Liver (tissue), 3 donors: ENCODE measurements at regions not wholly inside any gene's neighbourhood (a gene's known extent, or its start where the extent isn't known, plus 50 kb on each side); places are given as distances from the start of the nearest gene placed in this dataset.

ENCODE experiments used
- EGR1 ChIP-seq, 2 donors: IDR thresholded peaks; 2 replicates each; pipeline ENCODE4 v1.6.1; 2016 to 2018; ENCODE audit warnings: antibody characterized with exemption in 2 of 2, low read depth in 2 of 2
- HNF4A ChIP-seq, 2 donors: conservative IDR thresholded peaks; 2 replicates each; pipeline ENCODE4 v1.6.1; 2016; ENCODE audit warnings: antibody characterized with exemption in 2 of 2, mild to moderate bottlenecking in 2 of 2
- RAD21 ChIP-seq, 2 donors: IDR thresholded peaks; 2 replicates each; pipeline ENCODE4 v1.6.1; 2016; ENCODE audit warnings: antibody characterized with exemption in 2 of 2, mild to moderate bottlenecking in 2 of 2
- TF ChIP-seq, protein P1 (sequence below): fragments of 150-350 bp; IDR thresholded peaks from 2 replicates; pipeline ENCODE4 v1.5.1; 2017; ENCODE audit warnings: improper control_type of control experiment, low read depth, low read length; ENCODE audit not compliant: missing input control
- donor health status: healthy.
- donor health status: healthy.

DNA sequence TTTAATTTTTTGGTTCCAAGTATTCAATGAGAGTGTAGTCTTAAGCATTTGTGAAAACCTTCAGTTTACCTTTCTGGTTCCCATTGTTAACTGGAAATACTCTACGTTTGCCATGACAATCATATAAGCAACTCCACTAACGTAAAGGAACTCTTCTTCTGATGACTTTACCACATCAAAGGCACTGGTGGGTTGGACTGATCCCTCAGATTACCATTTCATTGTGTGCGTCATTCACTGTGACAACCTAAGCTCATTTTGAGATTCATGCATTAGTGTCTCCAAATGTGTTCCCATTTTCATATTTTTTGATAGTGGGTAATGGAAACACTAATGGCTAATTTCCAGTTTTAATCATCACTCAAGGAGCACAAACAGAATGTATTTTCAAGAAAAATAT, 119.9 kb upstream of the COL1A2 start:
- TF ChIP-seq RAD21 (IDR thresholded peaks at IDR 0.05) (no peak), HNF4A (conservative IDR thresholded peaks at IDR 0.05) (no peak), EGR1 (IDR thresholded peaks at IDR 0.05; ENCODE audit: low read depth in 2 of 2) (no peak)
- TF ChIP-seq, protein P1, sequence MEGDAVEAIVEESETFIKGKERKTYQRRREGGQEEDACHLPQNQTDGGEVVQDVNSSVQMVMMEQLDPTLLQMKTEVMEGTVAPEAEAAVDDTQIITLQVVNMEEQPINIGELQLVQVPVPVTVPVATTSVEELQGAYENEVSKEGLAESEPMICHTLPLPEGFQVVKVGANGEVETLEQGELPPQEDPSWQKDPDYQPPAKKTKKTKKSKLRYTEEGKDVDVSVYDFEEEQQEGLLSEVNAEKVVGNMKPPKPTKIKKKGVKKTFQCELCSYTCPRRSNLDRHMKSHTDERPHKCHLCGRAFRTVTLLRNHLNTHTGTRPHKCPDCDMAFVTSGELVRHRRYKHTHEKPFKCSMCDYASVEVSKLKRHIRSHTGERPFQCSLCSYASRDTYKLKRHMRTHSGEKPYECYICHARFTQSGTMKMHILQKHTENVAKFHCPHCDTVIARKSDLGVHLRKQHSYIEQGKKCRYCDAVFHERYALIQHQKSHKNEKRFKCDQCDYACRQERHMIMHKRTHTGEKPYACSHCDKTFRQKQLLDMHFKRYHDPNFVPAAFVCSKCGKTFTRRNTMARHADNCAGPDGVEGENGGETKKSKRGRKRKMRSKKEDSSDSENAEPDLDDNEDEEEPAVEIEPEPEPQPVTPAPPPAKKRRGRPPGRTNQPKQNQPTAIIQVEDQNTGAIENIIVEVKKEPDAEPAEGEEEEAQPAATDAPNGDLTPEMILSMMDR = no peak
